WTC11 (cell line): ENCODE measurements at regions not wholly inside any gene's neighbourhood (a gene's known extent, or its start where the extent isn't known, plus 50 kb on each side); places are given as distances from the start of the nearest gene placed in this dataset.

Experiments used
- ATAC-seq: fragments of 200-7000 bp; cut with Tn5 transposase; 2 replicates; pipeline ENCODE4 v1.10.0; 2021; ENCODE audit warnings: mild to moderate bottlenecking, moderate library complexity
- CTCF ChIA-PET: fragments of 300-600 bp; sonication (Branson Sonifier 250); formaldehyde crosslinking; loops from one replicate; lab custom pipeline; 2021; ENCODE audit warnings: antibody characterized with exemption; lab: Charles Lee
- POLR2A ChIA-PET: fragments of 350-600 bp; sonication (Branson Sonifier 250); formaldehyde crosslinking; loops from one replicate; lab custom pipeline; 2021; ENCODE audit warnings: antibody characterized with exemption; lab: Charles Lee
- DNase-seq: peaks from one replicate; pipeline ENCODE4 v3.0.0; 2021; ENCODE audit warnings: low spot score
- H3K27ac Mint-ChIP-seq: 2 replicates; pipeline ENCODE4 v1.8.0; 2021; ENCODE audit warnings: mixed read lengths
- H3K27me3 Mint-ChIP-seq: 2 replicates; pipeline ENCODE4 v1.8.0; 2021; ENCODE audit warnings: low read depth, mild to moderate bottlenecking, moderate library complexity, mixed read lengths
- H3K36me3 Mint-ChIP-seq: 2 replicates; pipeline ENCODE4 v1.8.0; 2021; ENCODE audit warnings: mixed read lengths
- H3K4me1 Mint-ChIP-seq: 2 replicates; pipeline ENCODE4 v1.8.0; 2022; ENCODE audit warnings: mixed read lengths
- H3K4me3 Mint-ChIP-seq: 2 replicates; pipeline ENCODE4 v1.8.0; 2021; ENCODE audit warnings: mild to moderate bottlenecking, moderate library complexity, mixed read lengths
- H3K9me3 Mint-ChIP-seq: 2 replicates; pipeline ENCODE4 v1.8.0; 2021; ENCODE audit warnings: mixed read lengths
- ARID4B ChIP-seq: sonication (generic); formaldehyde crosslinking; IDR thresholded peaks from 2 replicates; pipeline ENCODE4 v1.8.0; 2023; ENCODE audit warnings: missing genetic modification reagents, mild to moderate bottlenecking, borderline replicate concordance
- CREB1 ChIP-seq: sonication (generic); formaldehyde crosslinking; IDR thresholded peaks from 2 replicates; pipeline ENCODE4 v1.8.0; 2023; ENCODE audit warnings: mild to moderate bottlenecking, missing genetic modification reagents
- ETV6 ChIP-seq: sonication (generic); formaldehyde crosslinking; IDR thresholded peaks from 2 replicates; pipeline ENCODE4 v1.8.1; 2022; ENCODE audit warnings: mild to moderate bottlenecking, missing genetic modification reagents
- MLX ChIP-seq: sonication (generic); formaldehyde crosslinking; IDR thresholded peaks from 2 replicates; pipeline ENCODE4 v1.8.1; 2023; ENCODE audit warnings: mild to moderate bottlenecking, missing genetic modification reagents, moderate library complexity
- PRRX2 ChIP-seq: fragments of 250-450 bp; sonication (Bioruptor Pico); IDR thresholded peaks from 2 replicates; pipeline ENCODE4 v1.8.0; 2021; ENCODE audit warnings: mild to moderate bottlenecking
- ZBTB43 ChIP-seq: sonication (generic); formaldehyde crosslinking; IDR thresholded peaks from 2 replicates; pipeline ENCODE4 v1.8.1; 2023; ENCODE audit warnings: mild to moderate bottlenecking, missing genetic modification reagents
- ZNF121 ChIP-seq: sonication (generic); formaldehyde crosslinking; IDR thresholded peaks from 2 replicates; pipeline ENCODE4 v1.8.0; 2023; ENCODE audit warnings: missing genetic modification reagents
- ZNF232 ChIP-seq: sonication (generic); formaldehyde crosslinking; IDR thresholded peaks from 2 replicates; pipeline ENCODE4 v1.8.0; 2022; ENCODE audit warnings: mild to moderate bottlenecking, missing genetic modification reagents
- TF ChIP-seq, protein P1 (sequence below): sonication (generic); formaldehyde crosslinking; conservative IDR thresholded peaks from 2 replicates; pipeline ENCODE4 v1.8.1; 2022; ENCODE audit warnings: mild to moderate bottlenecking, missing genetic modification reagents

DNA sequence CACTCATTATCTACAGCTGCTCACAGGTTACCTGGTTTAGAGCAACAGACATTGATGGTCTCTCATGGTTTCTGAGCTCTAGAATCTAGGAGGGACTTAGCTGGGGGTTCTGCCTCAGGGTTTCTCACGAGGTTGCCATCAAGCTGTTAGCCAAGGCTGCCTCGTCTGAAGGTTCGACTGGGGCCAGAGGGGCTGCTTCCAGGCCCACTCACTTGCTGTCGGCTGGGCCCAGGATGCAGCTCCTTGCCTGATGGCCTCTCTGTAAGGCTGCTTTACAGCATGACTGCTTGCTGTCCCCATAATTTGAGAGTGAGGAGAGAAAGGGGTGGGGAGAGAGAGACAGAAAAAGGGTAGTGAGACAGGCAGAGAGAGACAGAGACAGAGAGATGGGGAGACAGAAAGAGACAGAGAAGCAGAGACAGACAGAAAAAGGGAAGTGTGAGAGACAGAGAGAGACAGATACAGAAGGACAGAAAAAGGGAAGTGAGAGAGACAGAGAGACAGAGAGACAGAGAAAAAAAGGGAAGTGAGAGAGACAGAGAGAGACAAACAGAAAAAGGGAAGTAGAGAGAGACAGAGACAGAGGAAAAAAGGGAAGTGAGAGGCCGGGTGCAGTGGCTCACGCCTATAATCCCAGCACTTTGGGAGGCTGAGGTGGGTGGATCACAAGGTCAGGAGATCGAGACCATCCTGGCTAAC is 106.8 kb upstream of the C1orf174 start (continued):
- TF ChIP-seq ARID4B (CRISPR knock-in tag) (no peak), MLX (no peak)

DNA sequence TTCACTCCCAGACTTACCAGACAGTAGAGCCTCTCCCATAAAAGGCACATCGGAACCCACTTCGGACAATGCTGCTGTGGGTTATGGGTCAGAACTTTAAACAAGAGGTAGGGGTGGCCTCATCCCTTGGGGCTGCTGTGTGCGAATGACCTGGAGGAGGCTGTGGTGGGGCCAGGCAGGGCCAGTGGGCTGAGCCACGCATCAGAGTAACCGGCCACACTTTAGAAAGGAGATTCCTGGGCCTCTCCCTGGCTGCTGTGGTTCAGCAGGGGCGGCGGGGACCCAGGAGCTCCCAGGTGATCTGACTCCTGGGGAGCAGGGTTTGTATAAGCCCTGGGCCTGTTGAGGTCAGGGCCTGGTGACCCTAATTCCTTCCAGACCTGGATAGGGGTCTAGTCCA is 110.2 kb upstream of the C1orf174 start:
- H3K4me3 Mint-ChIP-seq: no peak overlapping the region
- no peak for TF ChIP-seq PRRX2 (CRISPR knock-in tag)
- TF ChIP-seq ARID4B (CRISPR knock-in tag): no peak
- no peak for TF ChIP-seq ZNF121 (CRISPR knock-in tag)
- no peak for TF ChIP-seq ZBTB43 (CRISPR knock-in tag)
- no peak for TF ChIP-seq CREB1 (CRISPR knock-in tag)
- TF ChIP-seq ZNF232 (CRISPR knock-in tag): no peak
- no peak overlapping the region for H3K27ac Mint-ChIP-seq
- peaks cover 6% of the 10 kb centered on the region for H3K27me3 Mint-ChIP-seq
- ChIA-PET POLR2A (no interaction called here), CTCF (no interaction called here)
- peaks cover 56% of the 10 kb centered on the region for H3K9me3 Mint-ChIP-seq
- peaks cover 52% of the 10 kb centered on the region for H3K36me3 Mint-ChIP-seq
- DNase-seq (no peak), ATAC-seq (no peak)
- H3K4me1 Mint-ChIP-seq: no peaks in the 10 kb centered on the region

GRCh38 chr1:4010814-4011605 is 110.9 kb upstream of the C1orf174 start:
- peaks cover 62% of the 10 kb centered on the region for H3K9me3 Mint-ChIP-seq
- no peak for DNase-seq
- no peak overlapping the region for H3K4me3 Mint-ChIP-seq
- no peak for TF ChIP-seq ETV6 (CRISPR knock-in tag)
- TF ChIP-seq, protein P1, sequence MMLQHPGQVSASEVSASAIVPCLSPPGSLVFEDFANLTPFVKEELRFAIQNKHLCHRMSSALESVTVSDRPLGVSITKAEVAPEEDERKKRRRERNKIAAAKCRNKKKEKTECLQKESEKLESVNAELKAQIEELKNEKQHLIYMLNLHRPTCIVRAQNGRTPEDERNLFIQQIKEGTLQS (CRISPR knock-in tag): no peak
- H3K4me1 Mint-ChIP-seq: no peaks in the 10 kb centered on the region
- ChIA-PET CTCF (no interaction called here), POLR2A (no interaction called here)
- no peak overlapping the region for H3K27ac Mint-ChIP-seq
- no peak for ATAC-seq
- peaks cover 10% of the 10 kb centered on the region for H3K27me3 Mint-ChIP-seq
- peaks cover 55% of the 10 kb centered on the region for H3K36me3 Mint-ChIP-seq
